ENCODE measurements at regions not wholly inside any gene's neighbourhood (a gene's known extent, or its start where the extent isn't known, plus 50 kb on each side); places are given as distances from the start of the nearest gene placed in this dataset.

DNA sequence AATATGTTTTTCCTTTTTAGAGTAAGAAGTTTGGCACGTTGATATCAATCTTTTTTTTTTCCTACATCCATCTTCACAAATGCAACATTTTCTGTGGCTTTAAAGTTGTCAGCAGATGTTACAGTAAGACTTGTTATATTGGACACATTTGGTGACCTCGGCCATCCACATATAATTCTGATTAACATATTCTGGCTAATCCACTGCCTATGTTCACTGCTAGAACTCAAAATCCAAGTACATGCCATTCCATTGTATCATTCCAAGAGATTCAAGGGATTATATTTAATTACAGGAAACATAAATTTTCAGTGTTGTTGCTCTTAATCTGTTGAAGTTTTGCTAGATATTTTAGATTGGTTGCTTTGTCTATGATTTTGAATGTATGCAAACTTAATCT lies 367.6 kb downstream of the TENT5A start:
- TF ChIP-seq, protein P1, sequence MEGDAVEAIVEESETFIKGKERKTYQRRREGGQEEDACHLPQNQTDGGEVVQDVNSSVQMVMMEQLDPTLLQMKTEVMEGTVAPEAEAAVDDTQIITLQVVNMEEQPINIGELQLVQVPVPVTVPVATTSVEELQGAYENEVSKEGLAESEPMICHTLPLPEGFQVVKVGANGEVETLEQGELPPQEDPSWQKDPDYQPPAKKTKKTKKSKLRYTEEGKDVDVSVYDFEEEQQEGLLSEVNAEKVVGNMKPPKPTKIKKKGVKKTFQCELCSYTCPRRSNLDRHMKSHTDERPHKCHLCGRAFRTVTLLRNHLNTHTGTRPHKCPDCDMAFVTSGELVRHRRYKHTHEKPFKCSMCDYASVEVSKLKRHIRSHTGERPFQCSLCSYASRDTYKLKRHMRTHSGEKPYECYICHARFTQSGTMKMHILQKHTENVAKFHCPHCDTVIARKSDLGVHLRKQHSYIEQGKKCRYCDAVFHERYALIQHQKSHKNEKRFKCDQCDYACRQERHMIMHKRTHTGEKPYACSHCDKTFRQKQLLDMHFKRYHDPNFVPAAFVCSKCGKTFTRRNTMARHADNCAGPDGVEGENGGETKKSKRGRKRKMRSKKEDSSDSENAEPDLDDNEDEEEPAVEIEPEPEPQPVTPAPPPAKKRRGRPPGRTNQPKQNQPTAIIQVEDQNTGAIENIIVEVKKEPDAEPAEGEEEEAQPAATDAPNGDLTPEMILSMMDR (IDR thresholded peaks at IDR 0.05; ENCODE audit: insufficient read depth, low read length), result no peak
- TF ChIP-seq, protein P2, sequence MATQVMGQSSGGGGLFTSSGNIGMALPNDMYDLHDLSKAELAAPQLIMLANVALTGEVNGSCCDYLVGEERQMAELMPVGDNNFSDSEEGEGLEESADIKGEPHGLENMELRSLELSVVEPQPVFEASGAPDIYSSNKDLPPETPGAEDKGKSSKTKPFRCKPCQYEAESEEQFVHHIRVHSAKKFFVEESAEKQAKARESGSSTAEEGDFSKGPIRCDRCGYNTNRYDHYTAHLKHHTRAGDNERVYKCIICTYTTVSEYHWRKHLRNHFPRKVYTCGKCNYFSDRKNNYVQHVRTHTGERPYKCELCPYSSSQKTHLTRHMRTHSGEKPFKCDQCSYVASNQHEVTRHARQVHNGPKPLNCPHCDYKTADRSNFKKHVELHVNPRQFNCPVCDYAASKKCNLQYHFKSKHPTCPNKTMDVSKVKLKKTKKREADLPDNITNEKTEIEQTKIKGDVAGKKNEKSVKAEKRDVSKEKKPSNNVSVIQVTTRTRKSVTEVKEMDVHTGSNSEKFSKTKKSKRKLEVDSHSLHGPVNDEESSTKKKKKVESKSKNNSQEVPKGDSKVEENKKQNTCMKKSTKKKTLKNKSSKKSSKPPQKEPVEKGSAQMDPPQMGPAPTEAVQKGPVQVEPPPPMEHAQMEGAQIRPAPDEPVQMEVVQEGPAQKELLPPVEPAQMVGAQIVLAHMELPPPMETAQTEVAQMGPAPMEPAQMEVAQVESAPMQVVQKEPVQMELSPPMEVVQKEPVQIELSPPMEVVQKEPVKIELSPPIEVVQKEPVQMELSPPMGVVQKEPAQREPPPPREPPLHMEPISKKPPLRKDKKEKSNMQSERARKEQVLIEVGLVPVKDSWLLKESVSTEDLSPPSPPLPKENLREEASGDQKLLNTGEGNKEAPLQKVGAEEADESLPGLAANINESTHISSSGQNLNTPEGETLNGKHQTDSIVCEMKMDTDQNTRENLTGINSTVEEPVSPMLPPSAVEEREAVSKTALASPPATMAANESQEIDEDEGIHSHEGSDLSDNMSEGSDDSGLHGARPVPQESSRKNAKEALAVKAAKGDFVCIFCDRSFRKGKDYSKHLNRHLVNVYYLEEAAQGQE (IDR thresholded peaks at IDR 0.05; ENCODE audit: insufficient replicate concordance, low read depth), result no peak
- TF ChIP-seq POLR2AphosphoS5 (IDR thresholded peaks at IDR 0.05; ENCODE audit: low read depth) (no peak), SPI1 (IDR thresholded peaks at IDR 0.05; ENCODE audit: borderline replicate concordance, low read depth) (no peak), GABPA (IDR thresholded peaks at IDR 0.05; ENCODE audit: low read depth) (no peak)

All from HL-60 (cell line).